Subcutaneous abdominal adipose tissue (tissue), 5 donors: ENCODE measurements at regions not wholly inside any gene's neighbourhood (a gene's known extent, or its start where the extent isn't known, plus 50 kb on each side); places are given as distances from the start of the nearest gene placed in this dataset.

Experiments
- H3K27ac ChIP-seq: one replicate; pipeline ENCODE4 v1.7.0; 2013; ENCODE audit warnings: low read depth, mild to moderate bottlenecking, inconsistent platforms, low read length, moderate library complexity
- H3K27me3 ChIP-seq, 5 donors: one replicate each; pipeline ENCODE4 v1.7.0; 2013; ENCODE audit warnings: low read length in 5 of 5, inconsistent platforms in 1 of 5; ENCODE audit not compliant: control insufficient read depth in 5 of 5, insufficient read depth in 4 of 5
- H3K36me3 ChIP-seq, 5 donors: one replicate each; pipeline ENCODE4 v1.7.0; 2013; ENCODE audit warnings: low read length in 5 of 5; ENCODE audit not compliant: control insufficient read depth in 5 of 5, insufficient read depth in 5 of 5
- H3K4me1 ChIP-seq, 5 donors: one replicate each; pipeline ENCODE4 v1.7.0; 2013; ENCODE audit warnings: low read length in 5 of 5, mild to moderate bottlenecking in 3 of 5, moderate library complexity in 1 of 5; ENCODE audit not compliant: control insufficient read depth in 5 of 5, insufficient read depth in 5 of 5
- H3K4me3 ChIP-seq, 5 donors: one replicate each; pipeline ENCODE4 v1.7.0; 2013; ENCODE audit warnings: low read length in 5 of 5, low read depth in 1 of 5
- H3K9ac ChIP-seq, 5 donors: one replicate each; pipeline ENCODE4 v1.7.0; 2013; ENCODE audit warnings: low read length in 5 of 5, mild to moderate bottlenecking in 4 of 5, moderate library complexity in 3 of 5
- H3K9me3 ChIP-seq, 5 donors: one replicate each; pipeline ENCODE4 v1.7.0; 2013; ENCODE audit warnings: low read length in 5 of 5; ENCODE audit not compliant: control insufficient read depth in 5 of 5
- donor health status: healthy.
- donor health status: healthy.
- donor health status: healthy.
- donor health status: healthy.
- donor health status: healthy.

- peaks cover 0 to 4% (median 2%) of the 10 kb centered on the region in 5 donors for H3K27me3 ChIP-seq
Measured at GRCh38 chr10:129032372-129033313, 434.4 kb upstream of the MGMT start.

DNA sequence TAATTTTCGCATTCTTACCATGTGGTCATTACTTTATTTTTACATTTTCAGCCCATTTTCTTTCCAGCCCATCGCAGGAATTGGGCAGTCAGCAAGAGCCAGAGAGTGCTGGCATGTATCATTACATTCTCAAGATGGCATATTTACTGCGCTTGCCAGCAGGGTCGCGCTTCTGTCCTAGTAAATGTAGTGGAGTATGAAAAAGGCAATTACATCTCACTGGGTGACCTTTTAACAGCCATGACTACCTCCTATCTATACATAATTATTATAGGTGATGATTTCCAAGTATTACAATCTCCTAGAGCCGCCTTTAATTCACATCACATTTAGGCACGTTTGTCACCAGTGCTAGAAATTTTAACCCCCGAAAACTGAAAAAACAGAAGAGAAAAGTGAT lies 433.7 kb upstream of the MGMT start:
- H3K27me3 ChIP-seq = peaks cover 0 to 3% (median under 1%) of the 10 kb centered on the region in 5 donors
- no peaks in the 10 kb centered on the region for H3K36me3 ChIP-seq
- no peak overlapping the region for H3K9ac ChIP-seq
- no peak overlapping the region for H3K27ac ChIP-seq
- H3K9me3 ChIP-seq = no peaks in the 10 kb centered on the region
- no peak overlapping the region for H3K4me3 ChIP-seq
- H3K4me1 ChIP-seq = peaks cover 3 to 42% (median 17%) of the 10 kb centered on the region in 5 donors

More at GRCh38 chr10:129032372-129033313, 434.4 kb upstream of the MGMT start:
- Histone ChIP-seq H3K27ac (no peak overlapping the region), H3K36me3 (no peaks in the 10 kb centered on the region), H3K4me1 (peaks cover 3 to 40% (median 17%) of the 10 kb centered on the region in 5 donors), H3K9me3 (no peaks in the 10 kb centered on the region), H3K9ac (no peak overlapping the region), H3K4me3 (peak overlapping the region in 3 of 5 donors; percentile 5 to 35 (median 33))

DNA sequence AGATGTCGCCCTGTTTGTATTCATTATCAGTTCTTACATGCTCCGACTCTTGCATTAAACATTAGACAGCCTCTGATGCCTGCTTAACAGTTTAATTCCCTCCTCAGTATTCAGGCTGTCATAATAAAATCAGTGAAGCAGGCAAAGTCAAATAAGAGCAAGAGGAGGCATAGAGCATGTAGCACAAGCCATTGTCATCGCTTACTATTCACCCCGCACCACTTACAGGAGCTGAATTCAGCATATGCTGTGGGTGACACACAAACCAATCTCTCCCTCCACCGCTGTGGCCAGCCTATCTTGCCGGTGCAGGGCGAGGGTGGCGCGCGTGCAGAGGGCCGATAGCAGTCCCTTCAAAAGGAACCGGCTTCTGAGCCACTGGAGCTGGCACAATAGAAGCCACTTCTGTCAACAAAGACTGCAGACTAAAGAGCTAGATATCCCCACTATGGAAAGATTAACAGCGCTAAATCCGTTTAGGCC lies 433.2 kb upstream of the MGMT start:
- no peak overlapping the region for H3K27ac ChIP-seq
- H3K9ac ChIP-seq = no peak overlapping the region
- H3K9me3 ChIP-seq = no peaks in the 10 kb centered on the region
- peaks cover 3 to 42% (median 17%) of the 10 kb centered on the region in 5 donors for H3K4me1 ChIP-seq
- no peaks in the 10 kb centered on the region for H3K36me3 ChIP-seq
- H3K27me3 ChIP-seq = peaks cover 0 to 3% (median 0%) of the 10 kb centered on the region in 5 donors
- H3K4me3 ChIP-seq = no peak overlapping the region

- peaks cover 3 to 56% (median 17%) of the 10 kb centered on the region in 5 donors for H3K4me1 ChIP-seq
- no peak overlapping the region for H3K27ac ChIP-seq
- H3K9ac ChIP-seq = no peak overlapping the region
- H3K36me3 ChIP-seq = no peaks in the 10 kb centered on the region
- peak overlapping the region in 4 of 5 donors; percentile 1 to 23 (median 2) for H3K4me3 ChIP-seq
- no peaks in the 10 kb centered on the region for H3K9me3 ChIP-seq
- H3K27me3 ChIP-seq = peaks cover 0 to 3% (median 0%) of the 10 kb centered on the region in 5 donors
Measured at GRCh38 chr10:129035052-129035827, 431.8 kb upstream of the MGMT start.

DNA sequence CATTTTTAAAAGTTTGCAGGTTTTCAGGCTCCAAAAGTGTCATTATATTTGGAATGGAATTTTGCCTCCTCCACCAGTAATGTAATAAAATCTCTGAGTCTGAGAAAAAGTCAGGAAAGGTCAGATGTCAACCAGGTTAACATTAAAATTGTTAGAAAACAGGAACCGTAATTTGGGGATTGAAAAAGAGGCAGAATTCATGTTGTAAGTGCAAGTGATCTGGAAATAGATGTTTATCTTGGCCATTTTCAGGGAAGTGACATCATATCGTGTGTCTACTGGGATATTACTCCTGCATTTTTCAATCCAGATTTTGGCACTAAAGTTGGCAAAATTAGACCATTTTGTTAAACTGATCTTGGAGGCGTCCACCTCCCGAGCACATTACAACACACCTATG lies 428.5 kb upstream of the MGMT start:
- Histone ChIP-seq H3K9ac (no peak overlapping the region), H3K4me1 (peaks cover 3 to 51% (median 7%) of the 10 kb centered on the region in 5 donors), H3K9me3 (no peaks in the 10 kb centered on the region), H3K36me3 (no peaks in the 10 kb centered on the region), H3K27ac (no peak overlapping the region), H3K27me3 (peaks cover 0 to 5% (median 2%) of the 10 kb centered on the region in 5 donors), H3K4me3 (no peak overlapping the region)

DNA sequence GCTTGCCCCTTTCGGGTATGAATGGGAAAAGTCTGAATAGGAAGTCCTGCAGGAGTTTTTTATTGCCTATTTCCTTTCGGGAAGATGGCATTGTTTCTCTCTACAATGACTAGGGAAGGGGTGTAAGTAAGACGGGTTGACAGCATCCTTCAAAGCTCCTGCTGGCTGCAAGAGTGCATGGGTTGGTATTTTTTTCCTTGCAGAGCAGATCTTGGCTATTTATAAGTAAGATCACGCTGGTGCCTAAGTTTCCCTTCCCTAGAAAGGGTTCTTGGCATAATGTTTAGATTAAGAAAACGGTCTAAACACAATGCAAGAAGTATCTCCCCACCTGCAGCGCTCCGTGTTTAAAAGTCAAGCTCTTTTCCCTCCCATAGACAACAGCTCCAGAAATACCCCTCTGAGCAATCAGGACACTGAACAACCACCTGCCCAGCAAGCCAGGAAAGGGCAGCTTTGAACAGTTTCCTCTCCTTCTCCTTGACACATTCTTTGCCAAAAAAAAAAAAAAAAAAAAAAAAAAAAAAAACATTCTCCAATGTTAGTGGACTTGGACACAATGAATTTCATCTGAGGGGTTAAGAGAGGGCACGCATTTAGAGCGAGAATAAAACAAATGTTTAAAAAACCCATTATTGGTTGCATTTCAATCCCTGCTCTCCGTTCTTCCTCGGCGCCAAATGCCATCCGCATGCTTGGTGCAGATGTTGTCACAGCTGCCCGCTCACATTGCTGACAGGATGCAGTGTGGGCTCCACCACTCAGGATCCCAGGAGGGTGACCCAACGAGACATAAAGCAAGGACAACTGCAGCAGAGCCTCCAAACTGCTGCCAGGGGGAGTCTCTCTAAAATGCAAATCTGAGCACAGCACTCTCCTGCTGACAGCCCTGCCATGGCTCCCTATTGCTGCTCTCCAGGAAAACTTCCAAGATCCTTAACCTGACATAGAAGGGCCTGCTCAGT lies 427.4 kb upstream of the MGMT start:
- Histone ChIP-seq H3K27ac (peak overlapping the region; percentile 4), H3K9ac (no peak overlapping the region), H3K27me3 (peaks cover 0 to 5% (median 0%) of the 10 kb centered on the region in 5 donors), H3K4me3 (no peak overlapping the region), H3K36me3 (no peaks in the 10 kb centered on the region), H3K9me3 (no peaks in the 10 kb centered on the region), H3K4me1 (peaks cover 3 to 51% (median 7%) of the 10 kb centered on the region in 5 donors)

DNA sequence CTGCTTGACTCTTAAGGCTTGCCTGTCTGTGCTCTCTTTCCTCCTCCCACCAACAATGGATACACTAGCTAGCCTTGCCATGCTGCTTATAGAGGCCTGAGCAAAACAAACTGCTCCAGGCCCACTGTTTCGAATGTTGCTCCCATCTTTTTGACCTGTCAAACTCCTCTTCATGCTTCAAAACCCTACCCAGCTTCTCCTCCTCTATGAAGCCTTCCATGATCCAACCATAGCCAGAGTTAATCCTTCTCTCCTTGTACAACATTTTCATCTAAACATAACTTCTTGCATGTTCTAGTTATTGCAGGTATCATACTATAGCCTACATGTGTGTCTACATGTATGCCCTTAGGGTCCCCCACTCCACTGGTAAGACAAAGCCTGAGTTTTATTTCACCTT lies 426.7 kb upstream of the MGMT start:
- no peak overlapping the region for H3K4me3 ChIP-seq
- H3K27ac ChIP-seq = no peak overlapping the region
- no peaks in the 10 kb centered on the region for H3K9me3 ChIP-seq
- peaks cover 0 to 5% (median 0%) of the 10 kb centered on the region in 5 donors for H3K27me3 ChIP-seq
- no peaks in the 10 kb centered on the region for H3K36me3 ChIP-seq
- H3K9ac ChIP-seq = no peak overlapping the region
- peaks cover 3 to 49% (median 5%) of the 10 kb centered on the region in 5 donors for H3K4me1 ChIP-seq

DNA sequence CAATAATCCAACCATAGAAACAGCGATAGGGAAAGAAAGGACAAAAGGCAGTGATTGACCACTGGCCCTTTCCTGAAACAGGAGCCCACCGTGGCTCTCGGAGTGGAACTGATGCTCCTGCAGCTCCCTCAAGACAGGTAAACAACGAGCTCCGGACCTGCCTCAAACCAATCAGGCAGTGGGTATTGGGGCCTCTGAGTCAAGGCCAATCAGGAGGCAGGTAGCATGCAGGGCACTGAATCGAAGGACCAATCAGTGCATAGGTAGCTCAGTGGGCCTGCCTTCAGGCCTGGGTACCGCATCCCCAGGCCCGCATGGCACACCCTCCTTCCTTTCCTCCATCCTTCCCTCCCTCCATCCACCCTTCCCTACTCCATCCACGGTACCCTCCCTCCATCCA lies 425.1 kb upstream of the MGMT start:
- H3K4me3 ChIP-seq = no peak overlapping the region
- no peaks in the 10 kb centered on the region for H3K36me3 ChIP-seq
- H3K9me3 ChIP-seq = no peaks in the 10 kb centered on the region
- H3K9ac ChIP-seq = no peak overlapping the region
- peaks cover 2 to 44% (median 5%) of the 10 kb centered on the region in 5 donors for H3K4me1 ChIP-seq
- no peak overlapping the region for H3K27ac ChIP-seq
- peaks cover 0 to 5% (median 4%) of the 10 kb centered on the region in 5 donors for H3K27me3 ChIP-seq
